ENCODE measurements at regions not wholly inside any gene's neighbourhood (a gene's known extent, or its start where the extent isn't known, plus 50 kb on each side); places are given as distances from the start of the nearest gene placed in this dataset.

DNA sequence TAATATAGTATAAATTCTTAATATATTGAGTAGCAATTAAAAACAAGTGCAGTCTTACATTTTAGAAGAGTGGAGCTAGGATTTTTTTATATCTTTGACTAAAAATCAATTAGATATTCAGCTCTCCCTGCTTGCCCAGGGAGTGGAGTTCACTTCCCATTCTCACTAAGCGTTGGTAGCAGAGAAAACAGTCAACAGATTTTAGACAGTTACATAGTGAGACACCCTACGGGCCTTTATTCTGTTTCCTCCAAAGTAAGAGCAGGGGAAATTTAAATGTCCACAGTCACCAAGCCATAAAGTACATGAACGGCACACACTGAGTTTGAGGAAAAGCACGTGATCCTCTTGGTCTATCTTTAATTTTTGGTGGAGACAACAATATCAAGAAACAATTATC lies 131.6 kb upstream of the PLEKHG7 start:
- TF ChIP-seq POLR2A (IDR thresholded peaks at IDR 0.05; ENCODE audit: borderline replicate concordance, extremely low read depth, insufficient read depth, insufficient read length) (no peak), EGR1 (IDR thresholded peaks at IDR 0.05; ENCODE audit: low read depth) (no peak), EZH2 (IDR thresholded peaks at IDR 0.05) (no peak), ZNF274 (IDR thresholded peaks at IDR 0.05; ENCODE audit: low read depth, low read length) (no peak), CEBPB (IDR thresholded peaks at IDR 0.05; ENCODE audit: low read depth) (no peak), POLR2AphosphoS5 (IDR thresholded peaks at IDR 0.05; ENCODE audit: low read depth, low read length) (no peak), SIN3A (IDR thresholded peaks at IDR 0.05; ENCODE audit: low read depth) (no peak), RAD21 (IDR thresholded peaks at IDR 0.05; ENCODE audit: low read depth) (no peak), YY1 (IDR thresholded peaks at IDR 0.05; ENCODE audit: extremely low read depth, insufficient replicate concordance, low read depth, low read length) (no peak)
- TF ChIP-seq, protein P1, sequence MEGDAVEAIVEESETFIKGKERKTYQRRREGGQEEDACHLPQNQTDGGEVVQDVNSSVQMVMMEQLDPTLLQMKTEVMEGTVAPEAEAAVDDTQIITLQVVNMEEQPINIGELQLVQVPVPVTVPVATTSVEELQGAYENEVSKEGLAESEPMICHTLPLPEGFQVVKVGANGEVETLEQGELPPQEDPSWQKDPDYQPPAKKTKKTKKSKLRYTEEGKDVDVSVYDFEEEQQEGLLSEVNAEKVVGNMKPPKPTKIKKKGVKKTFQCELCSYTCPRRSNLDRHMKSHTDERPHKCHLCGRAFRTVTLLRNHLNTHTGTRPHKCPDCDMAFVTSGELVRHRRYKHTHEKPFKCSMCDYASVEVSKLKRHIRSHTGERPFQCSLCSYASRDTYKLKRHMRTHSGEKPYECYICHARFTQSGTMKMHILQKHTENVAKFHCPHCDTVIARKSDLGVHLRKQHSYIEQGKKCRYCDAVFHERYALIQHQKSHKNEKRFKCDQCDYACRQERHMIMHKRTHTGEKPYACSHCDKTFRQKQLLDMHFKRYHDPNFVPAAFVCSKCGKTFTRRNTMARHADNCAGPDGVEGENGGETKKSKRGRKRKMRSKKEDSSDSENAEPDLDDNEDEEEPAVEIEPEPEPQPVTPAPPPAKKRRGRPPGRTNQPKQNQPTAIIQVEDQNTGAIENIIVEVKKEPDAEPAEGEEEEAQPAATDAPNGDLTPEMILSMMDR (IDR thresholded peaks at IDR 0.05 in 2 of 3, conservative IDR thresholded peaks at IDR 0.05 in 1 of 3; ENCODE audit: borderline replicate concordance in 1 of 3, insufficient read depth in 1 of 3, low read depth in 2 of 3, low read length in 2 of 3) = no peak
- TF ChIP-seq, protein P2, sequence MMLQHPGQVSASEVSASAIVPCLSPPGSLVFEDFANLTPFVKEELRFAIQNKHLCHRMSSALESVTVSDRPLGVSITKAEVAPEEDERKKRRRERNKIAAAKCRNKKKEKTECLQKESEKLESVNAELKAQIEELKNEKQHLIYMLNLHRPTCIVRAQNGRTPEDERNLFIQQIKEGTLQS (IDR thresholded peaks at IDR 0.05) = no peak
- TF ChIP-seq, protein P3, sequence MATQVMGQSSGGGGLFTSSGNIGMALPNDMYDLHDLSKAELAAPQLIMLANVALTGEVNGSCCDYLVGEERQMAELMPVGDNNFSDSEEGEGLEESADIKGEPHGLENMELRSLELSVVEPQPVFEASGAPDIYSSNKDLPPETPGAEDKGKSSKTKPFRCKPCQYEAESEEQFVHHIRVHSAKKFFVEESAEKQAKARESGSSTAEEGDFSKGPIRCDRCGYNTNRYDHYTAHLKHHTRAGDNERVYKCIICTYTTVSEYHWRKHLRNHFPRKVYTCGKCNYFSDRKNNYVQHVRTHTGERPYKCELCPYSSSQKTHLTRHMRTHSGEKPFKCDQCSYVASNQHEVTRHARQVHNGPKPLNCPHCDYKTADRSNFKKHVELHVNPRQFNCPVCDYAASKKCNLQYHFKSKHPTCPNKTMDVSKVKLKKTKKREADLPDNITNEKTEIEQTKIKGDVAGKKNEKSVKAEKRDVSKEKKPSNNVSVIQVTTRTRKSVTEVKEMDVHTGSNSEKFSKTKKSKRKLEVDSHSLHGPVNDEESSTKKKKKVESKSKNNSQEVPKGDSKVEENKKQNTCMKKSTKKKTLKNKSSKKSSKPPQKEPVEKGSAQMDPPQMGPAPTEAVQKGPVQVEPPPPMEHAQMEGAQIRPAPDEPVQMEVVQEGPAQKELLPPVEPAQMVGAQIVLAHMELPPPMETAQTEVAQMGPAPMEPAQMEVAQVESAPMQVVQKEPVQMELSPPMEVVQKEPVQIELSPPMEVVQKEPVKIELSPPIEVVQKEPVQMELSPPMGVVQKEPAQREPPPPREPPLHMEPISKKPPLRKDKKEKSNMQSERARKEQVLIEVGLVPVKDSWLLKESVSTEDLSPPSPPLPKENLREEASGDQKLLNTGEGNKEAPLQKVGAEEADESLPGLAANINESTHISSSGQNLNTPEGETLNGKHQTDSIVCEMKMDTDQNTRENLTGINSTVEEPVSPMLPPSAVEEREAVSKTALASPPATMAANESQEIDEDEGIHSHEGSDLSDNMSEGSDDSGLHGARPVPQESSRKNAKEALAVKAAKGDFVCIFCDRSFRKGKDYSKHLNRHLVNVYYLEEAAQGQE (IDR thresholded peaks at IDR 0.05; ENCODE audit: low read depth) = no peak

All from HCT116 (cell line).